ENCODE measurements at regions not wholly inside any gene's neighbourhood (a gene's known extent, or its start where the extent isn't known, plus 50 kb on each side); places are given as distances from the start of the nearest gene placed in this dataset.
"Not testable (repeated sequence)": the region's sequence is repeated elsewhere in the genome, so short reads cannot be mapped to it uniquely, and the experiment has no call there.

DNA sequence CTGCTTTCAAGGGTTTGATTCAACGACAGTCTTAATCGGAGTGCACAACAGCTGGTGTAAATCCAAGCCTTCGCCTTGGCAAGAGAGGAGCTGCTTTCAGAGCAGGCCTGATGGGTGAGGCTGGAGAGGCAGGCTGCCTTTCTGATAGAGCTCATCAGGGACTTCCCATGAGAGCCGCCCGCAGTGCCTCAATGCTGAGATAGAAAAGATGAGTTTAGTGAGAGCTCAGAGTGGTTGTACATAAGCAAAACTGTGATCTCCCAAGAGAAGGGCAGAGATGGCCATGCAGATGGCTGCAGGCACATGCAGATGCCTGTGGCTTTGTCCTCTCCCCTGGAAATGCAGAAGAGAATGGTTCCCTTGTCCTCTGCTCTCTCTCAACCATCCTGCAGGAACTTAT lies 122.1 kb downstream of the ARL4C start:
- peaks cover 5% of the 10 kb centered on the region for H3K36me3 Mint-ChIP-seq
- H3K4me1 Mint-ChIP-seq = peaks cover 1 to 8% (median 7%) of the 10 kb centered on the region in 3 donors
- H3K9me3 Mint-ChIP-seq = no peaks in the 10 kb centered on the region
- peaks cover 12% of the 10 kb centered on the region for H3K27me3 Mint-ChIP-seq
- H3K4me3 Mint-ChIP-seq = no peak overlapping the region
- no peak overlapping the region for H3K27ac Mint-ChIP-seq

DNA sequence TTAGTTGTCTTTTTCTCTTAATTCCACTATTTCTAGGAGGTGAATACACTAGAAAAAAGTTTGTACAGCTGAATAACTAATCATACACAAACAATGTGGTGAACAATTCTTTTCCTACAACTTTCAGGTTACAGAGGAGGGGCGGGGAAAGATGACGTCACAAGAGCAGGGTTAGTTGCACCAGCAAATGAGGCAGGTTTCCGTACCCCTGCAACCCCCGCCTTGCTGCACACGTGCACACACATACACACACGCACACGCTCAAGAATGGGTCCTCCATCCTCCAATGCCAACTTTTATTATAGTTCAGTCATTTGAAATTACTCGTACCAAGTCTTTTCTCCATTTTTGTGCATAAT lies 122.8 kb downstream of the ARL4C start:
- Mint-ChIP-seq H3K36me3 (peaks cover 5% of the 10 kb centered on the region), H3K4me1 (peaks cover 1 to 8% (median 8%) of the 10 kb centered on the region in 3 donors), H3K4me3 (no peak overlapping the region), H3K27ac (no peak overlapping the region), H3K9me3 (no peaks in the 10 kb centered on the region), H3K27me3 (peaks cover 10% of the 10 kb centered on the region)

DNA sequence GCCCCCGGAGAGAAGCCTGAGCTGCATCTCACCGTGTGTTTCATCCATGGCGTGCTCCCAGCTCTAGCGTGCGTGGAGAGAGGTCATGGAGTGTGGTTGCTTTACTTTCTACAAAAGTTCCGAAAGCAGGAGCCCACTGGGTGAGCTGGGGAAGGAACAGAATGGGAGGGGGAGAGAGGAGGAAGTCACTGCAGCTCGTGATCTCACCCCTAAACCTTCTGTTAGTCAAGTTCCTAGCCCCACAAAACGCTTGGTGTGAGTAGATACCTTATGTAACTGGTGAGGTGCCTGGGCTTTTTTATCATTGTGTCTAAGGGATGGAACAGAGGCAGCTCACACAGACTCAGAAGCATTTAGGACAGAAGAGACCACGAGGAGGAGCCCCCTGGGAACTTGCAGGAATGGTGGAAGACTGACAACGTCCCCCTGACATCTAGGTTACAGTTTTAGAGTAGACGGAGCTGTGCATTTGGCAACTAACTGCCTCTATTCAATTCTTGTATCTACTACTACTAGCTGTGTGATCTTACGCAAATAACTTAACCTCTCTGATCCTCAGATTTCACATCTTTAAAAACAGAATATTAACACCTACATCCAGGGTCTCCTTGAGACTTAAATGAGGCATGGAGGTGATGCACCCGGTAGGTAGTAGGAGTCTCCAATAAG lies 123.3 kb downstream of the ARL4C start:
- no peaks in the 10 kb centered on the region for H3K9me3 Mint-ChIP-seq
- H3K27ac Mint-ChIP-seq = peak overlapping the region in 1 of 3 donors; percentile 82
- peaks cover 5% of the 10 kb centered on the region for H3K36me3 Mint-ChIP-seq
- H3K27me3 Mint-ChIP-seq = peaks cover 10% of the 10 kb centered on the region
- H3K4me1 Mint-ChIP-seq = peaks cover 1 to 13% (median 13%) of the 10 kb centered on the region in 3 donors
- no peak overlapping the region for H3K4me3 Mint-ChIP-seq

DNA sequence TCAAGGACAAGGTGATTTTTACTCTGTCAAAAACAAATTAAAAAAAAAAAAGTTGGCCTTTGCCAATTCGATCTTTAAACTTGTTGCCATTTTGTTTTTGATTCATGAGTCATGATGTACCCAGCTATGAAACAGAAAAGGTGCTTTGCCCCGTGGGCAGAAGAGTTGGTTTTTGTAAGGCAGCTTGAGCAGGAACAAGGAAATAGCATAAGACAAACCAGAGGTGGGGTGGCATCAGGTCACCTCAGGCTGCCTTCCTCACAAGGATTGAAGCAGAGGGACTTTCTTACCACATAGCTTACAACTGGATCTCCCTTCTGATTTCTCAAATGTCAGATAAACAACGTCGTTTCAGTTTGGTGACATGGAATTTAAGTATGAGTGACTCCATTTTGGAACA lies 123.8 kb downstream of the ARL4C start:
- Mint-ChIP-seq H3K4me1 (peaks cover 1 to 18% (median 13%) of the 10 kb centered on the region in 3 donors), H3K27me3 (peaks cover 10% of the 10 kb centered on the region), H3K4me3 (no peak overlapping the region), H3K9me3 (no peaks in the 10 kb centered on the region), H3K36me3 (peaks cover 7% of the 10 kb centered on the region), H3K27ac (peak overlapping the region in 1 of 3 donors; percentile 82)

DNA sequence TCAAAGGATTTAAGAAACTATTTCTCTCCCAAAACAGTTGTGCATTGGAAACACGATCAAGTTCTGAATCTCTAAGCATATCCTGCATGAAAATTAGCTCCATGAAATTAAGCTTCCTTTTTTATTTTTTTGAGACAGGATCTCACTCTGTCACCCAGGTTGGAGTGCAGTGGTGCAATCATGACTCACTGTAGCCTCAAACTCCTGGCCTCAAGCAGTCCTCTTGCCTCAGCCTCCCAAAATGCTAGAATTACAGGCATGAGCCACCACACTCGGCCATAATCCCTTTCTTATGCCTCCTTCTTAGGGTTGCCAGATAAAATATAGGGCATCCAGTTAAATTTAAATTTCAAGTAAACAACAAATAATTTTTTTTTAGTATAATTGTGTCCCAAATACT lies 124.4 kb downstream of the ARL4C start:
- Mint-ChIP-seq H3K27ac (no peak overlapping the region), H3K27me3 (peaks cover 5% of the 10 kb centered on the region), H3K4me1 (peaks cover 1 to 18% (median 13%) of the 10 kb centered on the region in 3 donors), H3K4me3 (no peak overlapping the region), H3K36me3 (peaks cover 7% of the 10 kb centered on the region), H3K9me3 (no peaks in the 10 kb centered on the region)

DNA sequence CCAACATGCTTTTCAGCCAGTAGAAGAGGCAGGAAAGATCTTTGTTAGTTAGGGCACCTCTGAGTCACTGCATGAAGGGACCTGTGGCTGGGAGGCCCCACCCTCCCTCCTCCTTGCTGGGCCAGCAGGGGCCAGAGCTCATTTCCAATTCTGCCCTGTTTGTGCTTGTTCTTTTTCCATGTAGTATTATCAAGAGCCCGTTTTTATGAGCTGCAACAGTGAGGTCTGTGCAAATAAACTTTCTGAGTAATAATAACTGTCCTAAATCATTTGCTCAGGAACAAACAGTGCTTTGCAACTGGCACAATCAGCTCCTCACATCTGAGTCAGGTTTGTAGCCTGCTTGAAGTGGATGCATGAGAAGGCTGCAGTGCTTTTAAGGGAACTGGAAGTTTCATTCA lies 128.0 kb downstream of the ARL4C start:
- H3K4me1 Mint-ChIP-seq = peaks cover 7 to 18% (median 9%) of the 10 kb centered on the region in 3 donors
- peaks cover 0 to 2% (median 0%) of the 10 kb centered on the region in 3 donors for H3K9me3 Mint-ChIP-seq
- peaks cover 4% of the 10 kb centered on the region for H3K36me3 Mint-ChIP-seq
- H3K27ac Mint-ChIP-seq = no peak overlapping the region
- H3K4me3 Mint-ChIP-seq = no peak overlapping the region
- peaks cover 13% of the 10 kb centered on the region for H3K27me3 Mint-ChIP-seq

DNA sequence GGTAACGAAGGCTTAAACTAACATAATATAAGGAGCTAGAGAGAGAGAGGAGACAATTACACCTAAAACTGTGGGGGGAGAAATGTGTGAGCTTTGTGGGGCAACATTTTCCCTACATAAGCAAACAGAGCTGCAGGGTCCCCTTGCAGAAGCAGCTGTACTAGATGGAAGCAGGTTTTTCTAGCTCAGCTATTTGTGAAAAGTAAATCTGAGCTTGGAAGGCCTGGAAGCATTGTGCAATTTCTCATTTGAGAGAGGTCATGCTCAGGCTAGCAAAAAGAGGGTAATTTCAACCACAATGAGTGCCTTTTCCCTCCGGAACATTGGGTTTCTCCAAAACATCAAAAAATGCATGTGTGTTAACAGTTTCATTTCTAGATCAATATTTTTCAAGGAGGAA lies 130.0 kb downstream of the ARL4C start:
- Mint-ChIP-seq H3K27me3 (peaks cover 24% of the 10 kb centered on the region), H3K27ac (no peak overlapping the region), H3K36me3 (peaks cover 3% of the 10 kb centered on the region), H3K4me1 (peaks cover 6 to 15% (median 11%) of the 10 kb centered on the region in 3 donors), H3K9me3 (peaks cover 0 to 2% (median 0%) of the 10 kb centered on the region in 3 donors), H3K4me3 (no peak overlapping the region)

DNA sequence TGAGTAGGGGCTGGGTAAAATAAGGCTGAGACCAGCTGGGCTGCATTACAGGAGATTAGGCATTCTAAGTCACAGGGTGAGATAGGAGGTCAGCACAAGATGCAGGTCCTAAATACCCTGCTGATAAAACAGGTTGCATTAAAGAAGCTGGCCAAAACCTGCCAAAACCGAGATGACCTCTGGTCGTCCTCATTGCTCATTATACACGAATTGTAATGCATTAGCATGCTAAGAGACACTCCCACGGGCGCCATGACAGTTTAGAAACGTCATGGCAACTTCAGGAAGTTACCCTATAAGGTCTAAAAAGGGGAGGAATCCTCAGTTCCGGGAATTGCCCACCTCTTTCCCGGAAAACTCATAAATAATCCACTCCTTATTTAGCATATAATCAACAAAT lies 132.2 kb downstream of the ARL4C start:
- peaks cover 4% of the 10 kb centered on the region for H3K36me3 Mint-ChIP-seq
- peaks cover 27% of the 10 kb centered on the region for H3K27me3 Mint-ChIP-seq
- H3K4me1 Mint-ChIP-seq = peaks cover 6 to 13% (median 9%) of the 10 kb centered on the region in 3 donors
- peaks cover 0 to 2% (median 0%) of the 10 kb centered on the region in 3 donors for H3K9me3 Mint-ChIP-seq
- H3K4me3 Mint-ChIP-seq = no peak overlapping the region
- no peak overlapping the region for H3K27ac Mint-ChIP-seq

DNA sequence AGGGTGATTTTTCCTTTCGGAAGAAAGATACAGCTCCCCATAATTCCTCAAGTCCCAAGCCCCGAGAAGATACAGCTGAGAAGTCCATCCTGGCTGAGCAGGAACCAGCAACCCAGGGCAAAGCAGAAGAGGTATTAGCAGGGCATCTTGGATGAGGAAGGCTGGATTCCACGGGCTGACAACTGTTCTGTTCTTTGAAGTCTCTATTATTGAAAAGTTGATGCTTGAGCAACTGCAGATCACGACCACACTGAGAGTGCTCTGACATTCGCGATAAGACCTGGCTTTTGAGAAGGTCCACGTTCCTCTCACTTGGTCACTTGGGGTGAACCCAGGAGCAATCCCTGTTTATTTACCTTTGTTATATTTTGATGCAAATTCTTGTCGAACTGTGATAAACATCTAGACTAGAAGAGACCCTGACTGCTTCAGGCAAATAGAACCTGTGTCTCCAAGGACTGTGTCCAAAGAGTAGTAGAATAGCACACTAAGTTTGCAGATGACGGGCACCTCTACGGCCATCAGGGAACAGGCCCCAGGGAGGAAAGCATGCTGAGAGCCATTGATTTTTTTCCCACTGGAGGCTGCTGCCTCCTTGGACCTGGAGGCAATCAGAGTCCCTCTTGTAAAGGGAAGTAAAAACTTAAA lies 133.1 kb downstream of the ARL4C start:
- Mint-ChIP-seq H3K4me3 (no peak overlapping the region), H3K4me1 (peaks cover 2 to 9% (median 9%) of the 10 kb centered on the region in 3 donors), H3K9me3 (peaks cover 2 to 6% (median 3%) of the 10 kb centered on the region in 3 donors), H3K36me3 (peaks cover 4% of the 10 kb centered on the region), H3K27me3 (peaks cover 27% of the 10 kb centered on the region), H3K27ac (no peak overlapping the region)

DNA sequence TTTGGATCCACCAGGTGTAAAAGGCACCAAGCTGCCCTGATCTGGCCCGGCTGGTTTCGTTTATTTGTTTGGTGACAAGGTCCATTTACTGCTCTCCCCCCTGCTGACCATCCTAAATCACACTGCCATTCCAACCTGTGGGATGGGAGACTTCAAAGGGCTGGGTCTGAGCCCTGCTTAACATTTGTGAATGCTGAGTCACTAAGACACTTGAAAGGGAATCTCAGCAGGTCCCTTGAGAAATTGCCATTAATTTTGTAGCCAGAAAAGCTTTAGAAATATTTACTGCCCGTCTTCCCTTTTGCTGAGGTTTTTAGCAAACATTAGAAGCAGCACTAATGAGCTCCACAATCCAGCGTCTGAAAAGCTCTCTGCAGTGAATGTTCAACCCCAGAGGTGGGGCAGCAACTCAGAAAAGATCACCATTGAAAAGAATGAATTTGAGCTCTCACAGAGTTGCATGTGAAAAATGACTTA lies 133.8 kb downstream of the ARL4C start:
- peaks cover 27% of the 10 kb centered on the region for H3K27me3 Mint-ChIP-seq
- peaks cover 3 to 12% (median 7%) of the 10 kb centered on the region in 3 donors for H3K9me3 Mint-ChIP-seq
- peak overlapping the region in 1 of 3 donors; percentile 39 for H3K27ac Mint-ChIP-seq
- peaks cover 0 to 9% (median 3%) of the 10 kb centered on the region in 3 donors for H3K4me1 Mint-ChIP-seq
- peaks cover 2% of the 10 kb centered on the region for H3K36me3 Mint-ChIP-seq
- no peak overlapping the region for H3K4me3 Mint-ChIP-seq

DNA sequence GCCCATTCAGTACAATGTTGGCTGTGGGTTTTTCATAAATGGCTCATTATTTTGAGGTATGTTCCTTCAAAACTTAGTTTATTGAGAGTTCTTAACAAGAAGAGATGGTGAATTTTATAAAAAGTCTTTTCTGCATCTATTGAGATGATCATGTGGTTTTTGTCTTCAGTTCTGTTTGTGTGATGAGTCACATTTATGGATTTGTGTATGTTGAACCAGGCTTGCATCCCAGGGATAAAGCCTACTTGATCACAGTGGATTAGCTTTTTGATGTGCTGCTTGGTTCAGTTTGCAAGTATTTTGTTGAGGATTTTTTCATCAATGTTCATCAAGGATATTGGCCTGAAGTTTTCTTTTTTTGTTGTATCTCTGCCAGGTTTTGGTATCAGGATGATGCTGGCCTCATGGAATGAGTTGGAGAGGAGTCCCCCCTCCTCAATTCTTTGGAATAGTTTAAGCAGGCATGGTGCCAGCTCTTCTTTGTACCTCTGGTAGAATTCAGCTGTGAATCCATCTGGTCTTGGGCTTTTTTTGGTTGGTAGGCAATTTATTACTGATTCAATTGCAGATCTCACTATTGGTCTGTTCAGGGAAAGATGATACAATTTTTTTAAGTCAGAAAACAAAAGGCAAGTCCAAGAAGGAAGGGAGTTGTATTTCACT lies 136.4 kb downstream of the ARL4C start:
- not testable (repeated sequence) for H3K27ac Mint-ChIP-seq, H3K4me1 Mint-ChIP-seq, H3K4me3 Mint-ChIP-seq, H3K36me3 Mint-ChIP-seq
- Mint-ChIP-seq H3K27me3 (peaks cover 20% of the 10 kb centered on the region), H3K9me3 (peaks cover 3 to 12% (median 5%) of the 10 kb centered on the region in 3 donors)

DNA sequence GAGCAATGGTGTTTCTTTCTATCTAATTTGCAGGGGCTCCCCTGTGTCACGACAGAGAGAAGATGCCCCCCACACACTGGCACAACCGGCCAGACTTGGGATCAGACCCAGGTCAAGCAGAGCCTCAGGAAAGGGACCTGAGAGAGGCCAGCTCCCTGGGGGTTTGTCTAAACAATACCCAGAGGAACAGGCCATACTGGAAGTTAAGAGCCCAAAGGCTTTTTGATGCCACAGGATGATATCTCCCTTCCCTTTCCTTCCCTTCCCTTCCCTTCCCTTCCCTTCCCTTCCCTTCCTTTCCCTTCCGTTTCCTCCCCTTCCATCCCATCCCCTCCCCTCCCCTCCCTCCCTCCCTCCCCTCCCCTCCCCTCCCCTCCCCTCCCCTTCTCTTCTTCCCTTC lies 139.2 kb downstream of the ARL4C start:
- peaks cover 9% of the 10 kb centered on the region for H3K27me3 Mint-ChIP-seq
- H3K27ac Mint-ChIP-seq = no peak overlapping the region
- H3K36me3 Mint-ChIP-seq = peaks cover 2% of the 10 kb centered on the region
- peaks cover 8 to 19% (median 8%) of the 10 kb centered on the region in 3 donors for H3K9me3 Mint-ChIP-seq
- H3K4me1 Mint-ChIP-seq = peaks cover 6 to 9% (median 8%) of the 10 kb centered on the region in 3 donors
- no peak overlapping the region for H3K4me3 Mint-ChIP-seq

DNA sequence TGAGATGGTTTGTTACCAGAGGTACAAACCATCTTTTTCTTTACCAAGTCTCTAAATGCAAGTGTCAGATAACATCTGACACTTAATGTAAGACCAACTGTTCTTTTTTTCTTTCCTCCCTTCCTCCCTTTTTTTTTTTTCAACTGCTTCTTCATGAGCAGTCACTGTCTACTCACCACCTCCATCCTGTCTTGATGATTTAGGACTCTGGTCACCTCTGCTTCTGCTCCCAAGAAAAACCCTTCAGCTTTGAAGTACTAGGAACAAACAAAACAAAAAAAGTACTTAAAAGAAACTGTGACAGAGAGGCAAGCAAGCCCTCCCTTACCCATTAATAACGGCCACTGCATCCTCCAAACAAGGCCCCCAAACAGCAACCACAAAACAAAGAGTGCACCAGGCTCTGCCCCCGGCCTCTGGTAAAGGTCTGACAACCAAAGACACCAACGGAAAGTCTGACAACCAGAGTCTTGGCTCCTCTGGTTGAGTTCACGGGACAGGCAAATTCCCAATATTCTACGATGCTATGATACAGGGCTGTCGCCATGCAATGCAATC lies 141.0 kb downstream of the ARL4C start:
- peaks cover 6 to 9% (median 8%) of the 10 kb centered on the region in 3 donors for H3K4me1 Mint-ChIP-seq

DNA sequence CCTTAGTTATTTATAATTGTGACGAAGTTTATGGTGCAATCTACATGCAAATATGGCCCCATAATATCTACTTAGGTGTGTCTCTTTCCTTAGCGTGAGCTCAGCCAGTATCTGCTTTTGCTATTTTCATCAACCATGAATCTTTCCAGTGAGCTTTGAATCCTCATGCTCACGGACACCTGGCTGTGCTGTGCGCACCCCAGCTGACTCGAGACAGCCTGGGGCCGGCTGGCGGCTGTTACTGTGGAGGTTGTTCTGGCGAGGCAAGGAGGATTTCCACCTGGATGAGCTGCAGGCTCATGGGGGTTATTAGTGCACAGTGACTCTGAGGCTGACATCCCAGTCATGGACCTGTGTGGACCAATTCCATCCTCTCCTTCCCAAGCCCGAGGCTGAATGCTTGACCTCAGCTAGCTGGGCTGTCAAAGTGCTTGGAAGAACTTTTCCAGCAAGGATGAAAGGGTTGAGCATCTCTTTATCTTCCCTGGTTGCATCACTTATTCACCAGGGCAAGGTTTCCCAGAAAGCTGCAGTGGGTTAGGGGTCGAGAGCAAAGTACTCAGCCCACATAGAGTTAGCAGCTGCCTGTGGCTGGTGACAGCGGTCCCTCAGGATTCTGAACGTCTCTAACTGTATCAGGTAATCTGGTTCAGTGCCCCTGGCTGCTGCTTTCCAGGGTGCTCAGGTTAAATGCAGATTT lies 141.7 kb downstream of the ARL4C start:
- Mint-ChIP-seq H3K9me3 (peaks cover 10 to 23% (median 10%) of the 10 kb centered on the region in 3 donors), H3K4me3 (peak overlapping the region in 2 of 4 donors; percentile 12 to 88), H3K27me3 (peaks cover 6% of the 10 kb centered on the region), H3K27ac (peak overlapping the region in 2 of 3 donors; percentile 31 to 51), H3K36me3 (peaks cover 2% of the 10 kb centered on the region), H3K4me1 (peaks cover 6 to 9% (median 8%) of the 10 kb centered on the region in 3 donors)

More for the DNA sequence above, 141.0 kb downstream of the ARL4C start:
- peaks cover 10 to 23% (median 10%) of the 10 kb centered on the region in 3 donors for H3K9me3 Mint-ChIP-seq
- H3K27me3 Mint-ChIP-seq = peaks cover 6% of the 10 kb centered on the region
- H3K4me3 Mint-ChIP-seq = peak overlapping the region in 2 of 4 donors; percentile 23 to 78
- no peak overlapping the region for H3K27ac Mint-ChIP-seq
- H3K36me3 Mint-ChIP-seq = peaks cover 2% of the 10 kb centered on the region
